Small intestine (tissue), 7 donors: ENCODE measurements at regions not wholly inside any gene's neighbourhood (a gene's known extent, or its start where the extent isn't known, plus 50 kb on each side); places are given as distances from the start of the nearest gene placed in this dataset.

Experiments
- DNase-seq, 2 donors: peaks; one replicate each; pipeline versions ENCODE4 v3.0.0 to v3.0.0-alpha.2; 2013
- FAIRE-seq: peaks from 2 replicates; lab custom pipeline; 2012; peaks lifted over from hg19 to GRCh38; lab: Jason Lieb, UNC
- H3K27ac ChIP-seq, 3 donors: one replicate each; pipeline ENCODE4 v1.5.1; 2013; ENCODE audit warnings: low read length in 2 of 3, mild to moderate bottlenecking in 2 of 3, control low read depth in 1 of 3, inconsistent platforms in 1 of 3, low read depth in 1 of 3, moderate library complexity in 1 of 3
- H3K27me3 ChIP-seq, 3 donors: one replicate each; pipeline ENCODE4 v1.6.1; 2013; ENCODE audit warnings: low read length in 3 of 3, inconsistent platforms in 1 of 3; ENCODE audit not compliant: control insufficient read depth in 3 of 3, insufficient read depth in 3 of 3
- H3K36me3 ChIP-seq, 3 donors: one replicate each; pipeline ENCODE4 v1.6.1; 2013; ENCODE audit warnings: low read length in 3 of 3, inconsistent platforms in 1 of 3, low read depth in 1 of 3, mild to moderate bottlenecking in 1 of 3, moderate library complexity in 1 of 3; ENCODE audit not compliant: control insufficient read depth in 3 of 3, insufficient read depth in 2 of 3
- H3K4me1 ChIP-seq, 3 donors: one replicate each; pipeline ENCODE4 v1.6.1; 2013; ENCODE audit warnings: low read length in 2 of 3, inconsistent platforms in 1 of 3, low read depth in 1 of 3, mild to moderate bottlenecking in 1 of 3, moderate library complexity in 1 of 3; ENCODE audit not compliant: control insufficient read depth in 3 of 3, insufficient read depth in 2 of 3
- H3K4me3 ChIP-seq, 3 donors: one replicate each; pipeline ENCODE4 v1.5.1; 2013; ENCODE audit warnings: low read length in 3 of 3, control low read depth in 1 of 3, inconsistent platforms in 1 of 3, low read depth in 1 of 3, mild to moderate bottlenecking in 1 of 3, moderate library complexity in 1 of 3
- H3K9me3 ChIP-seq, 2 donors: one replicate each; pipeline ENCODE4 v1.6.1; 2013; ENCODE audit warnings: low read depth in 1 of 2, low read length in 1 of 2; ENCODE audit not compliant: control insufficient read depth in 2 of 2, insufficient read depth in 1 of 2
- WGBS, 3 donors: extraction: QIAGEN DNeasy Blood & Tissue Kit; methylation state at CpG; one replicate each; pipeline ENCODE4 v1.1.7; 2013; 5-methylcytosine and 5-hydroxymethylcytosine counted together
- donor health status: healthy with polysubstance abuse.
- donor health status: control.
- donor health status: control.
- donor health status: Bipolar disorder and iron deficiency.
- donor health status: healthy.

DNA sequence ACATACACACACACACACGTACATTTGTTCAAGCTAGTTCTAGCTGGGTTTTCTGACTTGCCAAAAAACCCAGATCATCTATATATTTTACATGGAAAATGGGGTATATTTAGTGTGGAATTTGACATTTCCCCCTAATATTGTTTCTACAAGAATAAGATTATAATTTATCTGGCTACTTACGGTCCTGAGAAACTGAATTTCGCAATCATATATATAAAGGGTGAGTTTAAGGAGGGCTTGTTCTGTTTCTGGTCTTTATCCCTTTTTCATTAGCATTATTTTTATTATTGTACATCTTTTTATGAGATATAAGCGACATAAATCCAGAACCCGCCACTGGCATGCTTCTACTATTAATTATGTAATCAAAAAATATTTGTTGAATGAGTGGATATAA is 528.9 kb downstream of the TMX3 start:
- no peaks in the 10 kb centered on the region for H3K36me3 ChIP-seq
- no peak overlapping the region for H3K27ac ChIP-seq
- FAIRE-seq (no peak), DNase-seq (no peak)
- 57 to 73% (median 64%) methylated on average over 5 of the region's 5 CpGs for WGBS, 3 donors
- H3K9me3 ChIP-seq, result no peaks in the 10 kb centered on the region
- no peaks in the 10 kb centered on the region for H3K27me3 ChIP-seq
- H3K4me3 ChIP-seq, result no peak overlapping the region
- H3K4me1 ChIP-seq, result no peaks in the 10 kb centered on the region

DNA sequence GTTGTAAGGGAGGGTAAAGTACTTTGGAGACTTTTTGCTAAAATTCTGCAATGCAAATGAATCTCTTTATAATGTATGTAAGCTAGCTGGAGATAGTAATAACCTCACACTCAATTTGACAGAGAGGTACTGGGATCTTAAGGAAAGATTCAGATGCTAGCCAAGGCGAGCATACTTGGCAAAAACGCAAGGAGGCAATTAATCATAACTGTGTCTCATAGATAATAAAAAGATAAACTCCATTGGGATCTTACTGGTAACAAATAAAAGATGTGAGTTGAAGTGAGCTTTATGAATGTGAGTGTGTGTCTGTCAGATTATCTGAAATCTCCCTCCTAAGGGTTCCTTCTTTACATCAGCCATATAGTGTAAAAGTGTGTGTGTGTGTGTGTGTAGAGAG is 533.0 kb downstream of the TMX3 start:
- Histone ChIP-seq H3K4me1 (no peaks in the 10 kb centered on the region), H3K4me3 (no peak overlapping the region), H3K9me3 (no peaks in the 10 kb centered on the region), H3K36me3 (no peaks in the 10 kb centered on the region), H3K27ac (no peak overlapping the region), H3K27me3 (no peaks in the 10 kb centered on the region)
- FAIRE-seq (no peak), DNase-seq (no peak)
- 43 to 70% (median 49%) methylated on average over 2 of the region's 2 CpGs for WGBS, 3 donors

DNA sequence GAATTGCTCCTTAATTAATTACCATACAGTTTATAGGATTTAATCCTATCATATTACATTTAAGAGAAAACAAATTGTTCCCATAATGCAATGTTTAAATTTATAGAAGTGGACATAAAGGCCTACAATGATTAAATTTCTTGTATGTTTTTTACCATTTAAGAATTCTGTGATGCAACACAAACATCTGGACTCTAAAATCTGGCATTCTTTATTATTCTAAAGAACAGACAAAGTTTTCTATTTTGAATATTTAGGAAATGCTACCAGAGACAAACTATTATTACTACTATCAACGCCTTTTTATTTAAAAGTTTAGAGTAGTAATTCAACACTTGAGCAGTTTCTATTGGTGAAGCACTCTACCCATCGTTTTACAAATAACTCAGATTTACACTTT is 535.1 kb downstream of the TMX3 start:
- DNase-seq (no peak), FAIRE-seq (no peak)
- Histone ChIP-seq H3K27ac (no peak overlapping the region), H3K4me3 (no peak overlapping the region), H3K36me3 (no peaks in the 10 kb centered on the region), H3K27me3 (no peaks in the 10 kb centered on the region), H3K9me3 (no peaks in the 10 kb centered on the region), H3K4me1 (no peaks in the 10 kb centered on the region)
- 80 to 85% (median 83%) methylated on average over 2 of the region's 2 CpGs for WGBS, 3 donors

DNA sequence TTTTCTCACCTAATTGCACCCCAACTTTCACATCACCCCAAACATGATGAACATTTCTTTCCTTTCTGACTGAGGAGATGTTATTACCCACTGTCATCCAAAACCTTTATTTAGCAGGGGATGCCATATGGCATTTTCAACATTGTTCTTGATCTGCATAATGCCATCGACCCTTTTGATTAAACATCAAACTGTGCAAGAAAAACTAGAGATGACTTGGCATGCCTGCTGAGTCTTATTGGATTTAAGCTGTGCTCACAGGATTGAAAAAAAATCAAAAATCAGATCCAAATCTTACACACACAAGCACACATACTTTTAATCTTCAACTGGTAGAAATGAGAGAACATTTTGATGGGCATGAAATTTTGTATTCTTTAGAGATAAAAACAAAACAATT is 536.0 kb downstream of the TMX3 start:
- no peak overlapping the region for H3K27ac ChIP-seq
- DNase-seq, result no peak
- H3K9me3 ChIP-seq, result no peaks in the 10 kb centered on the region
- no peak overlapping the region for H3K4me3 ChIP-seq
- no peaks in the 10 kb centered on the region for H3K27me3 ChIP-seq
- 52 to 68% (median 60%) methylated on average over 1 of the region's 1 CpG for WGBS, 3 donors
- FAIRE-seq, result no peak
- no peaks in the 10 kb centered on the region for H3K4me1 ChIP-seq
- H3K36me3 ChIP-seq, result no peaks in the 10 kb centered on the region

DNA sequence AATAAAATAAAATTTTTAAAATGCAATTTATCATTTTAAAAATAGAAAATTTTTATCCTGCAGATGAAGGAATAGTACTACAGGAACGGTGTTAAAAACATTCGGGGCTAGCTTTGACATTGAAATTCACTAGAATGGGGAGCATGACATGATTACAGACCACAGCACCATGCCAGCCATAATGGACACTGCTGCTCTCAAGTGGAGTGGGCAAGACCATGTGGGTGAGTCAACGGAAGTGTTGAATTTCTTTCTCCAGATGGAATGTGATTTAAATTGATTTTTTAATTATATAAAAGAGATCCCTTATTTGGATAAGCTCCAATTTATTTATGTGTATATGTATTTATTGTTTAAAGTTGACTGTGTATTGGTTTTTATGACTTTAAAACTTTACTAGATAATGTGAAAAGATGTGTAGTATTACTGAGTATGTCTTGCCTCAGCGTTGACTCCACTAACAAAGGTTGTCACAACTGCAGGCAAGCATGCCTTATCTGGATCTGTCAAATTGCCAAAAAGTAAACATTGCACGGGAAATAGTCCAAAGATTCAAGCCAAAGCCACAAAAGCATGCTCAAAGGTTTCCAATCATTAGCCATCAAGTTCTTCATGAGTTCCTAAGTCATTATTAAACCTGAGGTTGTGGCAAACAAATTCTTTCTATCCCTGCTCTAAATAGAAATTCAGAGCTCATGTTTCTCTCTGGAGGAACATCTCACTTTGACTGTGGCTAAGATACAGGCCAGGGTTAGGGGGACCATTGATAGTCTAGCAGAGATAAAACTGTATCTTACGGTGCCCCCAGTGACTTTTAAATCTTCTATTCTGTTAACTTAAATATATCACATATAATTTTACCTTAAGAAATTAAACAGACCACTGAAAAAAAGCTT is 536.9 kb downstream of the TMX3 start:
- FAIRE-seq (no peak), DNase-seq (peak; percentile 1 to 14)
- Histone ChIP-seq H3K9me3 (peaks cover 0 to 2% of the 10 kb centered on the region in 2 donors), H3K4me1 (no peaks in the 10 kb centered on the region), H3K27ac (no peak overlapping the region), H3K36me3 (no peaks in the 10 kb centered on the region), H3K27me3 (no peaks in the 10 kb centered on the region), H3K4me3 (no peak overlapping the region)
- 37 to 57% (median 37%) methylated on average over 6 of the region's 6 CpGs for WGBS, 3 donors

DNA sequence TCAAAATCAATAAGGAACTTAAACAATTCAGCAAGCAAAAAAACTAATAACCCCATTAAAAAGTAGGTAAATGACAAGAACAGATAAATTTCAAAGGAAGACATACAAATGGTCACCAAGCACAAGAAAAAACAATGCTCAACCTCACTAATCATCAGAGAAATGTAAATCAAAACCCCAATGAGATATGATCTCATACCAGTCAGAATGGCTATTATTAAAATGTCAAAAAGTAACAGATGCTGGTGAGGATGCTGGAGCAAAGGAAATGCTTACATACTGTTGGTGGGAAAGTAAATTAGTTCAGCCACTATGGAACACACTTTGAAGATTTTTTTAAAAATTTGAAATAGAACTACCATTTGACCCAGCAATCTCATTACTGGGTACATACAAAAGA is 538.0 kb downstream of the TMX3 start:
- H3K27ac ChIP-seq, result no peak overlapping the region
- no peak for DNase-seq
- peaks cover 0 to 3% of the 10 kb centered on the region in 2 donors for H3K9me3 ChIP-seq
- H3K27me3 ChIP-seq, result no peaks in the 10 kb centered on the region
- H3K36me3 ChIP-seq, result no peaks in the 10 kb centered on the region
- no peak for FAIRE-seq
- H3K4me1 ChIP-seq, result no peaks in the 10 kb centered on the region
- H3K4me3 ChIP-seq, result no peak overlapping the region

DNA sequence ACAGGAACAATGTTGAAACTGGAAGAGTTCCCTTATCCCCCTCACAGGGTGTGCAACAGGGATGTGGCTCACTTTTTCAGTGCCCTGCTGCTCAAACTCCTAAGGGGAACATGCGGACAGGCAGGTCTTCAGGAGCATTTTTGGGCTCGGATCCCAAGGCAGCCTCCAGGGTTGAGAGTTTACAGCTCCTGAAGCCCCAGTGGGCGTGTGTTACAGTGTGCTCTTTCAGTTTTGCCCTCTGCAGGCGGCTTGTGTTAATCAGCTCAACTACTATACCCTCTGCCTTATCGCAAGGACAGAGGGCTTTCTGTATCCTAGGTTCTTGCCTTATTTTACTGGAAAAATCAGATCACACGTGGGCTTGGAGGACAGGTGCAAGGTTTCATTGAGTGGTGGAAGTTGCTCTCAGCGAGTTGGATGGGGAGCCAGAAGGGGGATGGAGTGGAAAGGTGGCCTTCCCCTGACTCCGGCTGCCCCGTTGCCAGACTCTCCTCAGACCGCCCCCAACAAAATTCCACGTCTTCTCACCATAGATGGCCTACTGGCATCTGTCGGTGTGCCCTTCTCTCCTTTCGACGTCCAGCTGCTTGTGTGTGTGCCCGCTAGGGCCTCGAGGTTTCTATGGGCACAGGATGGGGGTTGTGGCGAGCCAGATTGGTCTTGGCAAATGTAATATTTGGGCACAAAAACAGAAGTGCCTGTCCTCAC is 541.9 kb downstream of the TMX3 start:
- DNase-seq (no peak), FAIRE-seq (no peak)
- WGBS, 3 donors, result 70 to 75% (median 73%) methylated on average over 17 of the region's 17 CpGs
- Histone ChIP-seq H3K27ac (no peak overlapping the region), H3K36me3 (no peaks in the 10 kb centered on the region), H3K27me3 (no peaks in the 10 kb centered on the region), H3K9me3 (peaks cover 0 to 3% of the 10 kb centered on the region in 2 donors), H3K4me3 (no peak overlapping the region), H3K4me1 (no peaks in the 10 kb centered on the region)

DNA sequence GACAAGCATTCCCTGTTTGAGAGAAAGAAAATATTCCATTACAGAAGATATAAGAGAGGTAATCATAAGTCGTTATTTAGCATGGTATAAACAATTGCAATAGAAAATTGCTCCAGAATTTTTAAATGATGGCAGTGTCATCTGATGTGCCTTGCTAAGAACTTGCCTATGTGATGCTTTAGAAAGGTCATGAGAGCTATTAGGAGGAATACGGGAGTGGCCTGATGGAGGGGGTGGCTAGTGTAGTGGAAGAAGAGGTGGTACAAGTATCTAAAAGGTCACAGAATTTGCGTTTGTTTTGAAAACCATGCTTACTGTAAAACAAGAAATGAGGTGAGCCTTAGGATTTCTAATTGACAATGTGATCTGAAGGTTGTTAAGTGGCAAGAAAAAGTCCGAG is 550.0 kb downstream of the TMX3 start:
- Histone ChIP-seq H3K27me3 (no peaks in the 10 kb centered on the region), H3K4me1 (no peaks in the 10 kb centered on the region), H3K4me3 (no peak overlapping the region), H3K27ac (no peak overlapping the region), H3K9me3 (no peaks in the 10 kb centered on the region), H3K36me3 (no peaks in the 10 kb centered on the region)
- FAIRE-seq, result no peak
- WGBS, 3 donors, result 60 to 69% (median 63%) methylated on average over 4 of the region's 4 CpGs
- no peak for DNase-seq
